ENCODE measurements at regions not wholly inside any gene's neighbourhood (a gene's known extent, or its start where the extent isn't known, plus 50 kb on each side); places are given as distances from the start of the nearest gene placed in this dataset.

DNA sequence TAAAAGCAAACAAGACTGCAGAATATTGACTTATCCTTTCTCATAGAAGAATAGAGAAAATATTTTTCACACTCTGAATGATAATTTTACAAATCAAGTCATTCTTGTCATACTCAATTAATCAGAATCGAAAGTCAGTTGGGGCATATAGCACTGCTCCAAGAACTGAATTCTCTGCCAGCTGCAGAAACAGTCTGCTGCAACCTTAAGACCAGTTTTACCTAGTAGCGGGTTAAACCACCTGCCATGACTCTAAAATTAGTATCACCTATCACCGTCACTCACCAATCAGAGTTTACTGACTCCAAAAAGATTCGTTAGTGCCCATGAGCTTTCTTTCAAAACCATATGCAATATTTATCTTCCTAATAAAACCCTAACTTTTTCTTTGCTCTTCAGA is 429.0 kb upstream of the GRM3 start:
- no peak for DNase-seq (ENCODE audit: low read depth)
- TF ChIP-seq, protein P1, sequence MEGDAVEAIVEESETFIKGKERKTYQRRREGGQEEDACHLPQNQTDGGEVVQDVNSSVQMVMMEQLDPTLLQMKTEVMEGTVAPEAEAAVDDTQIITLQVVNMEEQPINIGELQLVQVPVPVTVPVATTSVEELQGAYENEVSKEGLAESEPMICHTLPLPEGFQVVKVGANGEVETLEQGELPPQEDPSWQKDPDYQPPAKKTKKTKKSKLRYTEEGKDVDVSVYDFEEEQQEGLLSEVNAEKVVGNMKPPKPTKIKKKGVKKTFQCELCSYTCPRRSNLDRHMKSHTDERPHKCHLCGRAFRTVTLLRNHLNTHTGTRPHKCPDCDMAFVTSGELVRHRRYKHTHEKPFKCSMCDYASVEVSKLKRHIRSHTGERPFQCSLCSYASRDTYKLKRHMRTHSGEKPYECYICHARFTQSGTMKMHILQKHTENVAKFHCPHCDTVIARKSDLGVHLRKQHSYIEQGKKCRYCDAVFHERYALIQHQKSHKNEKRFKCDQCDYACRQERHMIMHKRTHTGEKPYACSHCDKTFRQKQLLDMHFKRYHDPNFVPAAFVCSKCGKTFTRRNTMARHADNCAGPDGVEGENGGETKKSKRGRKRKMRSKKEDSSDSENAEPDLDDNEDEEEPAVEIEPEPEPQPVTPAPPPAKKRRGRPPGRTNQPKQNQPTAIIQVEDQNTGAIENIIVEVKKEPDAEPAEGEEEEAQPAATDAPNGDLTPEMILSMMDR (IDR thresholded peaks at IDR 0.05; ENCODE audit: insufficient read depth, low read depth, low read length, missing control alignments) = no peak
- H3K4me3 ChIP-seq (ENCODE audit: low read length) = no peak overlapping the region

DNA sequence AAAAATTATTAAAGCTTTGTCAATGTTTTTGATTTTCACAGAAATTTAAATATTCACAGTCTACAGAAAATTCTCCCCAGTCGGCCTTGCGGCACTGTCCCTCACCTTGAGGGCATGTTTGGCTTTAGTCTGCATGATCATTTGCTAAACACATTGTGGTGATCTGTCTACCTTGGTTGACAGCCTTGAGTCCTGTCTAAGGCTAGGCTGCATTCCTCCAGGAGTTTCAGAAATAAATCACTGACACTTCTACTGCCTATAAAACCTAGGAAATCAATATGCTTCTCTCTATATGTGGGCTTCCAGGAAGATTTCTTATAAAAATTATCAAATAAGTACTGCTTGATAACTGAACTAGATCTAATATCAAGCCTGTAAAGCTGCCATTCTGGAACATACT is 430.7 kb upstream of the GRM3 start:
- TF ChIP-seq, protein P1 (IDR thresholded peaks at IDR 0.05; ENCODE audit: insufficient read depth, low read depth, low read length, missing control alignments) = no peak
- no peak for DNase-seq (ENCODE audit: low read depth)
- no peak overlapping the region for H3K4me3 ChIP-seq (ENCODE audit: low read length)

DNA sequence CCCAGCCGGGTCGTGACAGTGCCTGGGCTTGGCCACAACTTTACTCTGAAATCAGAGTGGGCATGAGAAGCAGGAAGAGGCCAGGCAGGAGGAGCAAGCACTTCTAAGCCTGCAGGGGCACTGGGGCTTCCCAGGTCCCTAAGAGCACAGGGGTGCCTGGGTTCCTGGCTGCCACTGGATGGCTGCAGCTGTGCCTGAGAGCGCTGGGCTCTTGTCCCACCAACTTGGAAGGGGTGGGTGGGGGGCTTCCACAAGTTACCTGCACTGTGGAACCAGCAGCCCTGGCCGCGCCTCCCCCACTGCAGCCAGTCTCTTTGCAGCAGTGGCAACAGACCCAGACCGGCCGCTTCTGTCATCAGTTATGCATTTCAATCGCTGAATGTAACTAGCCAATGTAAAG is 434.7 kb upstream of the GRM3 start:
- H3K4me3 ChIP-seq (ENCODE audit: low read length) = no peak overlapping the region
- no peak for DNase-seq (ENCODE audit: low read depth)
- TF ChIP-seq, protein P1 (IDR thresholded peaks at IDR 0.05; ENCODE audit: insufficient read depth, low read depth, low read length, missing control alignments) = no peak

DNA sequence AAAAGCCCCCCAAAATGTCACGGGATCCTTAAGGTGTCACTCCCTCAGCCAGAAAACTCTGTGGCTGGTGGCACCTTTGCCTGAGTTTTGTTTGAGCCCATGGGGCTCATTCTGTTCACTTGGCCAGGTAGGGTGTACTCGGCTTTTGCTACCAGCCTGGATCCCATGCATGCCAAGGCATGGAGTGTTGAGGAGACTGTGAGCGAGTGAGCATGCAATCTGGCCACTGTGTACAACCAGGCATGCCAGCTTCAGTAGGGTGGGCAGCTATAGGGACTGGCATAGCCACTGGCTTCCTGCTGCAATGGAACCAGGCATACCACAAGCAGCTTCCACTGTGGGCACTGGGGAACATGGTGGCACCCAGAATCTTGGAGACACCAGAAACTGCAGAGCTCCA is 436.0 kb upstream of the GRM3 start:
- TF ChIP-seq, protein P1 (IDR thresholded peaks at IDR 0.05; ENCODE audit: insufficient read depth, low read depth, low read length, missing control alignments) = no peak
- no peak for DNase-seq (ENCODE audit: low read depth)
- H3K4me3 ChIP-seq (ENCODE audit: low read length) = no peak overlapping the region

DNA sequence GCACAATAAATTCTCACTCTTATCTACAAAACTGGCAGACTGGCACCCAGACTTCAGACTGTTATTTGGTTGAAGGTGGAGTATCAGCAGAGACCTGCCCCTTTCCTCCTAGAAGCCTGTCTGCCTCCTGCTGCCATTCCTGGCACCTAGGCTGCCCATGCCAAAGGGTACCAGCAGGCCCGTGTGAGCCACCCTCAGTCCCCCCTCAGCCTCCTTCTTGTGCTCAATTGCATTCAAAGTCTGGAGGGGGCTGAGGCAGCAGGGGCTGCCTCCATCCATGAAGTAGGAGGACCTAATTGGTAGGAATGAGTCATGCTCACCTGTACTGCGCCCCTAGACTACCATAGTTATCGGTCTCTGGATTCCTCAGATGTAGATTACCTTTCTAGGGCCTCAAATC is 440.9 kb upstream of the GRM3 start:
- TF ChIP-seq, protein P1 (IDR thresholded peaks at IDR 0.05; ENCODE audit: insufficient read depth, low read depth, low read length, missing control alignments) = no peak
- H3K4me3 ChIP-seq (ENCODE audit: low read length) = no peak overlapping the region
- no peak for DNase-seq (ENCODE audit: low read depth)

DNA sequence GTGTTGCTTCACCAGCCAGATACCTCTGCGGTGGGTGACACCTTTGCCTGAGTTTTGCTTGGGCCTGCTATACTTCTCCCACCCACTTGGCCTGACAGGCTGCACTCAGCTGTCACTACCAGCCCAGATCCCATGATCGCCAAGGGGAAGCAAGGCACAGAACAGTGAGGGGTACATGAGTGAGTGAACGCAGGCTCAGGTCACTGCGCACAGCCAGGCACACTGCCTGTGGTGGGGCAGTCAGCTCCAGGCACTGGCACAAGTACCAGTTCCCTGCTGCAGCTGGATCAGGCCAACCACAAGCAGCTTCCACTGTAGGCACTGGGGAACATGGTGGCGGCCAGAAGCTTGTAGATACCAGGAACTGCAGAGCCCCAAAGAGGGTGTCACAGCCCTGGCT is 441.9 kb upstream of the GRM3 start:
- TF ChIP-seq, protein P1 (IDR thresholded peaks at IDR 0.05; ENCODE audit: insufficient read depth, low read depth, low read length, missing control alignments) = no peak
- no peak for DNase-seq (ENCODE audit: low read depth)
- no peak overlapping the region for H3K4me3 ChIP-seq (ENCODE audit: low read length)

DNA sequence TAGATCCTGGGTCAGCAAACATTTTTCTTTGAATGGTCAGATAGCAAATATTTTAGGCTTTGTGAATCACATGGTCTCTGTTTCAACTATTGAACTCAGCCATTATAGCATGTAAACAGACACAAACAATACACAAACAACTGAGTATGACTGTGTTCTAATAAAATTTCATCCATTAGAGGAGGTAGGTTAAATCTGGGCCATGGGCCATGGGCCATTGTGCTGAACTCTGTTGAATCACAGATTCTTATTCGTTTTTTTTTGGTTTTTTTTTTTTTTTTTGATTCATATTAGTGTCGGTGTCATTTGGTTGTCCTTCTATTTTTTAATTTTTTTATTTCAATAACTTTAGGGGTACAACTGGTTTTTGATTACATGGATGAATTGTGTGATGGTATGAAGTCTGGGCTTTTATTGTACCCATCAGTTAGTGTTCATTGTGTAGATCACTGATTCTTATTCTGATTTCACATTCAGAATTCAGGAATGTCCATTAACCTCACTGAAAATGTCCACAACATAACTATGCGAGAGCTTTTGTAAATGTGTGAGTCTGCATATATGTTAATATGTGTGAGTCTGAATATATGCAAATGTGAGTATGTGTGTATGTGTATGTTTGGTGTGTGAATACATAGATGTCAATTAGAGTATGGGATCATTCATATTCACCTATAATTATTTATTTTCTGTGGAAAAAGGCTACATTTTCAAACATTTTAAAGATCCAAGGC is 443.7 kb upstream of the GRM3 start:
- no peak overlapping the region for H3K4me3 ChIP-seq (ENCODE audit: low read length)
- DNase-seq (ENCODE audit: low read depth) = no peak
- TF ChIP-seq, protein P1 (IDR thresholded peaks at IDR 0.05; ENCODE audit: insufficient read depth, low read depth, low read length, missing control alignments) = no peak

All from epithelial cell of esophagus (primary cell).